Head of caudate nucleus (tissue), 42 donors: ENCODE measurements at regions not wholly inside any gene's neighbourhood (a gene's known extent, or its start where the extent isn't known, plus 50 kb on each side); places are given as distances from the start of the nearest gene placed in this dataset.
"Not testable (repeated sequence)": the region's sequence is repeated elsewhere in the genome, so short reads cannot be mapped to it uniquely, and the experiment has no call there.

Experiments
- DNase-seq, 42 donors: peaks; one replicate each; pipeline versions ENCODE4 v3.0.0 to v3.0.0-alpha.2; 2020 to 2021; ENCODE audit warnings: mixed read lengths in 7 of 42
- intact Hi-C: fragments of 100-400 bp; cut with DNase I; formaldehyde crosslinking; loops from one replicate; pipeline ENCODE4 v1.15.0; 2022

DNA sequence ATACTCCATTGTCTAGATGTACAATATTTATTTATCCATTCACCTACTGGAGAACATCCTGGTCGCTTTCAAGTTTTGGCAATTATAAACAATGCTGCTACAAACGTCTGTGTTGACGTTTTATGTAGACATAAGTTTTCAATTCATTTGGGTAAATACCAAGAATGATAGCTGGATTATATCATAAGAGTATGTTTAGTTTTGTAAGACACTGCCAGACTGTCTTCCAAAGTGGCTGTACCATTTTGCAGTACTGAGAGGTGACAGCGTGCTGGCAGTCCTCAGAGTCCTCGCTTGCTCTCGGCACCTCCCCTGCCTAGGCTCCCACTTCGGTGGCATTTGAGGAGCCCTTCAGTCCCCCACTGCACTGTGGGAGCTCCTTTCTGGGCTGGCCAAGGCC, 253.3 kb upstream of the INTU start:
- no peak for DNase-seq
- intact Hi-C loops: no loop called here

DNA sequence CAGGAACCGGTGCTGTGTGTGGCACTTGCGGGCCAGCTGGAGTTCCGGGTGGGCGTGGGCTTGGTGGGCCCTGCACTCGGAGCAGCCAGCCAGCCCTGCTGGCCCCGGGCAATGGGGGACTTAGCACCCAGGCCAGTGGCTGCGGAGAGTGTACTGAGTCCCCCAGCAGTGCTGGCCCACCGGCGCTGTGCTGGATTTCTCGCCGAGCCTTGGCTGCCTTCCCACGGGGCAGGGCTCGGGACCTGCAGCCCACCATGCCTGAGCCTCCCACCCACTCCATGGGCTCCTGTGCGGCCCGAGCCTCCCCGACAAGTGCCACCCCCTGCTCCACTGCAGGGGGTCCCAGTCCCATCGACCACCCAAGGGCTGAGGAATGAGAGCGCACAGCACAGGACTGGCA, 252.8 kb upstream of the INTU start:
- DNase-seq, intact Hi-C loops: not testable (repeated sequence)

DNA sequence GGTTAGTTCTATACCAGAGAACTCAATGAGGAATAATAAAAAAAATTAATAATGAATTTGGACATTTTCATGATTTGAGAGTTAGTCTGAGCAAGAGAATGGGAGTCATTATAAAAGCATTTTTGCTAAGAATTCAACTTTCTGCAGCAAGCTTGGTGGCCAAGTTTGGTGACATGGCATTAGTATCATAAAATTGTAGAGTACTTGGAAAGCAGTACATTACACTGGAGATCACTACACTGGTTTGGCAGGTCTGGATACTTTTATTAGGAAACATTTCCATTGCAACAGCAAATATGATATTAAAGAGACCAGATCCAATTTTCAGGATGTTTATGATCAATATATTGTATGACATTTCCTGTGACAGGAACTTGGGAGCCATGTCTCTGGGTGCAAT, 249.1 kb upstream of the INTU start:
- intact Hi-C loops: no loop called here
- no peak for DNase-seq

DNA sequence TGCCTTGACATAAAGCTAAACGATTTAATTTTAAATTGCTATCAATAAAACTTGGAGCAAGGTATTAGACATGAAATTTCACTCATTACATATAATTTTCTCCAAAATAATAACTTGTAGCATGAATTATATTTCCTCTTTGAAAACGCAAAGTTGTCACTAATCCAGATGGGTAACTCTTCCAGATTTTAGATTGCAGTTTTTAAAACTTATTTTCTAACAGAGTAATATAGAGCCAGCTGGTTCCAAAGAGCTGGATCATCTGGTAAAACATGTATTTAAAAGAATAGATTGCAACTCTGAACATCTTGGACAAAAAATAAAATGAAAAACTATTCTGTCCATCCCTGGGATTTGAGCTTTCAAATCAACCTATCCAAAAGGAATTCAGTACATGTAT, 238.2 kb upstream of the INTU start:
- no peak for DNase-seq
- intact Hi-C loops: no loop called here

DNA sequence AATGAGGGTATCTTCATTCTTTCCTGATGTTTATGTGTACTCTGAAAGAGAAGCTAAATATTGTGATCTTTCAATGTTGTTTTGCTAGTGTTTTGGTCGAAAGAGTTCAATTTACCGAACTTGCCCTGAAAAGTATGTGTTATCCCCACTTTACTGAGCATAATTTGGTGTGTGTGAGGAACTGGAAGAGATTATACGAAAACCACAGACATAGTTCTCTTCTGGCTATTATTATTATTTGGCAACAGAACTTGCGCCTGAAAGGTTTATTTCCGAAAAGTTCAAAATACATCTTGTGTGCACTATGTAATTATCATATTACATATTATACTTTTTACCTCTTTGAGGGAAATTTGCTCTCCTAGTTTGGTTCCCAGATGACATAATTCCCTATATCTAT, 232.5 kb upstream of the INTU start:
- no peak for DNase-seq
- intact Hi-C loops: no loop called here

DNA sequence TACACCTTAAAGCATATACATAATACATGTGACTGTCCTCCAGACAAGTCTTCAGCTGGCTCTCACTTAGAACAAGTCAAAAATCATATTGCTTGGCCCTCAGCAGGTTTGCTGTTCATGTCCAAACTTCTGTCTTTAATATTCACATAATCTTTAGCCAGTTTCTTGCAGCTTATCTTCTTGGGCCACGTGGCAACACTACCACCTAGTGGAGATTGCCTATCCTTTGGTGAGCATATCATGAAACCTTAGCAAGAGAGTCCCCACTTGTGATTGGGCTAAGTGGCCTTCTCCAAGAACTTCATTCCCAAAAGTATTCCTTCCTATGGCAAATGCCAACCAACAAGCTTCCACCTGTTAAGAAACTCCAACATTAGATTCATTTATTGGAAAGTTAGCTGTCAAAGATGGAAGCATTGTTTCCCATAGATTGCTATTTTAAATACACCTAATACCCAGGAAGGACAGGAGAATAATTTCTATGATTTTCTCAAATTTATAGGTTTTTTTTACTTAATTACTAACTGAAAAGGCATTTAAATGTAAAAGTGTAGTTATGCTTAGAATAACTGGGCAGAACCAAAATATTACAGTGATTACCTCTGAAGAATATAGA, 231.9 kb upstream of the INTU start:
- intact Hi-C loops: no loop called here
- peak in 21 of 42 donors; percentile 3 to 54 (median 16) for DNase-seq

DNA sequence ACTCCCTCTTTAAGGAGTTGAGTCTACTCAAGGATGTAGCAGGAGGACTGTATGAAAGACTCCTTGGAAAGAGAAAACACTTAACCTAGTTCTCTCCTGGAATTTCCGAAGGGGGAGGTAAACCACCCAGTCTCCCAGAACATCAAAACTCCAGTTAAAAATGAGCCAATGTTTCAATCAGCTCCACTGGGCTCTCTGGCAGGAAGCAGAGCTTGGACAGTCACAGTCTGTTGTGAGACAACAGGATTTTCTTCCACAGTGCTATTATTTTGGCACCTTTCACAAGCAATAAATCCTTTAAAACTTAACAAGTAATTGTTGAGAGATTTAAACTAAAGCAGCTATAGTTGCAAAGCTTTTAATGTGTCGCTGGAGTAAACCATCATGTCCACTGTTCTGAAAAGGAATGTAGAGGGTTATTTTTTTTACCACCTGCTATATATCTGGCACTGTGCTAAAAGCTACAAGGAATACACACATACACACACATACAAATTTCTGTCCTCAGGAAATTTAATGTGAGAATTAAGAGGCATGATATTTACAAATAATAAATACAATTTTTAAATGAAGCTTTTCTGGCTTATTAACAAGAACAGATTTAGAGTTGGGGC, 229.2 kb upstream of the INTU start:
- intact Hi-C loops: no loop called here
- no peak for DNase-seq

DNA sequence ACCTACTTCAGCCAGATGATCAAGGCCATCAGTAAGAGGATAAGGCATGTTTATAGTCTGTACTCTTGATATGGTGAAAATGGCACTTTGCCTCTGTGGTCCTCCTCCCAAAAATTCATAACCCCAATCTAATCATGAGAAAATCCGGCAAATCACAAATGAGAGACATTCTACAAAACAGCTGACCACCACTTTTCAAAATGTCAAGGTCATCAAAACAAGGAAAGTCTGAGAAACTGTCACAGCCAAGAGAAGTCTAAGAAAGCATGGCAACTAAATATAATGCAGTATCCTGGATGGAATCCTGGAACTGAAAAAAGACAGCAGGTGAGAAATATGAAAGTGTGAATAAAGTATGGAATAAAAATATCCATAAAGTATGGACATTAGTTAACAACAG, 226.6 kb upstream of the INTU start:
- DNase-seq: no peak

DNA sequence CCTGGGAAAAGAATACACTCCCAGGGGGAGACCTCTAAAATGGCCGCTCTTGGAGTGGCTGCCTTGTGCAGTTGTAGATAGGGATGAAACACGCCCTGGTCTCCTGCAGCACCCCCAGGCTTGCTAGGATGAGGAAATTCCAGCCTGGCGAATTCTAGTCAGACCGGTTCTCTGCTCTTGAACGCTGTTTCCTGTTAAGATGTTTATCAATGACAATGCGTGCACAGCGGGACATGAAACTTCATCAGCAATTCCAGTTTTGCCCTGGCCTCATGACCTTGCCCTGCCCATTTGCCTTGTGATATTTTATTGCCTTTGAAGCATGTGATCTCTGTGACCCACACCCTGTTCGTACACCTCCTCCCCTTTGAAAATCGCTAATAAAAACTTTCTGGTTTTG, 225.2 kb upstream of the INTU start:
- intact Hi-C loops, DNase-seq: not testable (repeated sequence)

More for the DNA sequence above, 226.6 kb upstream of the INTU start:
- intact Hi-C loops: no loop called here

DNA sequence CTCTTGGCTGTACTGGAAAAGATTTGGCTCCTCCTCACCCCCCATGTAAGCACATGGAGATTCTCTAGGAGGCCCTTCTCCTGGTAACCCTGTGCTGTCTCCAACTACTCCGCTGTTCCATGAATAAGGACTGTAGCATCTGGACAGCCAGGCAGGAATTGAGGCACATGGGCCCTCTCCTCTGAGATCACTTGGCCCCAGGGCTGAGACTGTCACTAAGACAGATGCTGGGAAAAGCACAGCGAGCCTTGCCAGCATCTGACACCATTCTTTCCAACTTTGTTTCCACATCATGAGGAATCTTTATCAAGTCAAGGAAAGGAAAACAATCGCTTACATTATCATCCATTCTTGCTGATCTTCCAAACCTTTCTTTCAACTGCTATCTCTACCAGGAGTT, 222.6 kb upstream of the INTU start:
- no peak for DNase-seq

DNA sequence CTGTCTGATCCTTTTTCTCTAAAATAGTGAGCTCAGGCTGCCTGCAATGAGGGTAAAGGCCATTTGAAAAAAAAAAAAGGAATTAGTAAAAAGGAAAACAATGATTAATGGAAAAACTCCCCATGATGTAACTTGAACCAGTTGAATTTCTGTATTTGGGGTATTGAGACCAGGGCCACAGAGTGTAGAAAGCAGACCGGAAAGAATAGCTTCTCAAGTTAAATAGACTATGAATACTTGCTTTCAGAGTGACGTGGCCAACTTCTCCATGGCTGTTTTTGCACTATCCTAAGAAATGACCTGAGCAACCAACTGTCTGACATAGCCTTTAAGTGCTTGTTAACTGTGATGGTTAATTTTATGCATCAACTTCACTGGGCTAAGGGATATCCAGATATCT, 222.1 kb upstream of the INTU start:
- no peak for DNase-seq
- intact Hi-C loops: no loop called here

More for the DNA sequence above, 222.6 kb upstream of the INTU start:
- intact Hi-C loops: no loop called here

DNA sequence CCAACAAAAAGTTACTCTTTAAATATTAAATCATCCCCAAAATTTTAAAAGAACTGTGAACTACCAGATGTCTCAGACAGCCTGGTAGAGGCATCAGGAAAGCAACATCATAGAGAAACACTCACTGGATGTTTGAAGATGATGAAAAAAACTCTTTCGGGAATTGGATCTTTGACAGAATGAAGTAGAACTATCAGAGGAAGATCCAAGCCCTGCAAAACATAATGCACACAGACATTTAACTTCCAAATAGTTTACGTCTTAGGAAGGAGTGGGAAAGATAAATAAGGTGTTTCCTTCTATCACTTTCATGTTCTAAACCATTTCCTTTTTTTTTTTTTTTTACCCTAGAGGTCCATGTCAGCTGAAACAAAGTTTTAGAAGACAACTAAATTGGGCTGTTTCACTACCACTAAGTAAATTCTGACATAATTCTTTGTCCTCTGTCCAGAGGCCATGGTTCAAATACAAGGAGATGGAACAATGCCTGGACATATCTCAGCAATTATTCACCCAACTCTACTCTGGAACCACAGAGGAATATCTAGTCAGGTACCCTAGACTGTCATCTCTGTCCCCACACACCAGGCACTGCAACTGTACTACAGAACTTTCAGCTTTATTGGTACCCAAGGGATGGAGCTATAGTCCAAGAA, 217.7 kb upstream of the INTU start:
- intact Hi-C loops: no loop called here
- DNase-seq: no peak

DNA sequence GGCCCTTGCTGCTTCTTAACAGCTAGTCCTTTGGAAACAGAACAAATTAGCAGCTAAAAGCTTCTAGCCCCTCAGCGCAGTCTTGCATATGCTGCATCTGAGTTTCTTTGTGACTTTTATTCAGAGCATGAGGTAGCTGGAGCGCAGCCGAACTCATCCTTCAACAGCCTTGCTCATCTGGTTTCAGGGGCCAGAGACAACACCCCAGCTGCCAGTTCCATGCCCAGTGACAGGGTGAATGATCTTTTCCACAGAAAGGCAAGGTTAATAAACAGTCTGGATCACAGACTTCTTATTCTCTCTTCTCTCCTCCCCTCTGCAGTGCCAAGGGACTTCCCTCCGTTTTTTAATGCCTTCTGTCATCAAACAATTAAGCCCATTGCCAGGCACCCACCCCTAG, 216.6 kb upstream of the INTU start:
- intact Hi-C loops: no loop called here
- no peak for DNase-seq

DNA sequence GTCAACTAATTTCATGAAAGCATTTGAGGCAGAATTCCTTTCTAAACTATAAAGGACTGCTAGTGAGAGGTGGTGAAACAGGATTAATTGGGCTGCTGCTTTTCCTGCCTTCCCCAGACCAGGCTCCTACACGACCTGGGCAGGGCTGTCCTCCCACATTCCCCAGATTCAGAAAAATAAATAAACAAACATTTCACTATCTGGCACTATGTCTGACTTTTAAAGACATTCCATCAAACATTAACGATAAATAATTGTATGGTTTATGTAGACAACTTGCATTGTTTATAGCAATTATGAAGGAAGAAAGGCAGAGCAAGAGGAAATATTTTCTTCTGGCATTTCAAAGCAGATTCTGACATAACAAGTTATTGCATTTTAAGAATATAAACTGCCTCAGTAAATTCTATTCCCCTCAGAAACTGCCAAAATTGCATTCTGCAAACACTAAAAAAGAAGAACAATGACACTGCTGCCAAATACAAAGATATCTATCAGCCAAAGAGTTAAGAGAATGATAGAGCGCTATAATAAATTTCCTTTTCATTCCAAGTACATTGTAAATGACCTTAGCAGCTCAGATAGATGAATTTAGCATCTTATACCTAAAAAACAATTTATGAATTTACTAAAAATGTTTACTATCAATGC, 214.7 kb upstream of the INTU start:
- DNase-seq: no peak
- intact Hi-C loops: no loop called here

DNA sequence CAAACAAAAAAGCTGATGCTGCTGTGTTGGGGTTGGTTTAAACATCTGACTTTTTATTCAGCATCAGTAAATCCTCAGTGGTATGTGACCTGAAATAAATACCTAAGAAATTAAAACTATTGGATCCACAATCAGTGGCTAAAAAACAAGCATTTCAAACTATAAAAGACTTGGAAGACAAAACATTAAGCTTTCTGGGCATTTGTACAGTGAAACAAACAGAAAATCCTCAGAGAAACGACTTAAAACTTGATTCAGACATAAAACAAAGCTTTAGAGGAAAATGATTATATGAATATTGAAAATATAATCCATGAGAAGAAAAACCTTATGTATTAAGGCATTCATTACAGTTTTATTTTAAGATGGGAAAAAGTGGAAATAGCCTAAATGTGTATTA, 213.3 kb upstream of the INTU start:
- DNase-seq: no peak
- intact Hi-C loops: no loop called here

DNA sequence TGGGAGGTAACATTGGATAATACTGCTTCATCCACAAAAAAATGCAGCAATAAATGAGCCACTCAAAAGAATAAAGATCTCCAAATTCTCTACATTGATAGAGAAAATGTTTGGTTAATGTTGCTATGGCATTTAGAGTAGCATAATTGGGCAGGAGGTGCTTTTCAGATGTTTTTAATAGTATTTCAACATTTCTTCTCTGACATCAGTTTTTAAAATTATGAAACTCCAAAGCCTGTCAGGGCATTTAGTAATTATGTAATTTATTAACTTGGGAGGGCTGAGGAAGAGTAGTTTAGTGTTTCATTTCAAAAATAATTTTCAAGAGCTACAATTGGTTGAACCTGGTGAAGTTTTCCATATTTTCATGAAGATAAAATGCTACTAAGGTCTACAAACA, 211.3 kb upstream of the INTU start:
- intact Hi-C loops: no loop called here
- DNase-seq: no peak

DNA sequence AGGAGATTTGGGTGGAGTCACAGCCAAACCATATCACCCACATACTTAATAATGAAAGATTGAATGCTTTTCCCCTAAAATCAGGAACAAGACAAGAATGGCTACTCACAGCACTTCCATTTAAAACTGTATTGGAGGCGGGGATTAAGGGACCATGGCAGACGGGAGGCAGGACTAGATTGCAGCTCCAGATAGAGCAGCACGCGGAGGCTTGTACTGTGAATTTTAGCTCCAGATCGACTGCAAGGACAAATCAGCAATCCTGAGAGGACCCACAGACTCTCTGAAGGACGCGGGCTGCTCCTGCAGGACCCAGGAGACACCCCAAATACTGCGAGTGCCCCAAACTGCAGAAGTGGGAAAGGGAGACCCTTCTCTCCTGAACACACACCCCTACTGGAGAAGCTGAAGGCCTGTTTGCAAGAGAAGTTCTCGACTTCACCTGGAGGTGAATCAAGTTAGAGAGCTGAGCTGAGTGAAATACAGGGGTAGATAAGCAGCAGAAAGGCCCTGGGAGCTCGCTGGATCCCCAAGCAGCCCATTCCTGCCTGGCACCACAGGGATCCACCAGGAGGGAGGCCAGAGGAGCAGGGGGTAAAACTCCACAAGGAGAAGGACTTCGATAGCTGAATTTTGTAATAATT, 207.4 kb upstream of the INTU start:
- intact Hi-C loops: no loop called here
- DNase-seq: no peak

DNA sequence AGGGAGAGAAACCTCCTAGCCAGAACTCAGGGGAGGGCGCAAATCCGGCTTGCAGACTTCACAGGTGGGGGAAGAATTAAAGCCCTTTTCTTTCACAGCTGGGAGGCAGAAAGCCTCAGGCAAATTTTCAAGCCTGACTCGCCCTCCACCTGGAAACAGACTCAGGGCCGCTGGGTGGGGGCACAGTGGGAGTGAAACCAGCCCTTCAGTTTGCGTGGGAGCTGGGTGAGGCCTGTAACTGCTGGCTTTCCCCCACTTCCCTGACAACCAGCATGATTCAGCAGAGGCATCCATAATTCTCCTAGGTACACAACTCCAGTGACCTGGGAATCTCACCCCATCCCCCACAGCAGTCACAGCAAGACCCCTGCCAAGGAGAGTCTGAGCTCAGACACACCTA, 206.9 kb upstream of the INTU start:
- intact Hi-C loops: no loop called here
- DNase-seq: no peak

DNA sequence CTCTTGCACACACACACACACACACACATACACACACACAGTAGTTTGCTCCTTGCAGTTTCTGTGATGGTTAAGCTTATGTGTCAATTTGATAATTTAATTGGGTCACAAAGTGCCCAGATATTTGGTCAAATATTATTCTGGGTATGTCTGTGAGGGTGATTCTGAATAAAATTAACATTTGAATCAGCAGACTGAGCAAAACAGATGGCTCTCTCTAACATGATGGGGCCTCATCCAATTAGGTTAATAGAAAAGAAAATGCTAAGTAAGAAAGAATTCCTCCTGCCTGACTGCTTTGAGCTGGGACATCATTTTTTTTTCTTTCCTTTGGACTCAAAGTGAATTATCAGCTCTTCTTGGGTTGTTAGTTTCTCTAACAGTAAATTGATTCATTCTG, 191.2 kb upstream of the INTU start:
- intact Hi-C loops: no loop called here
- no peak for DNase-seq

DNA sequence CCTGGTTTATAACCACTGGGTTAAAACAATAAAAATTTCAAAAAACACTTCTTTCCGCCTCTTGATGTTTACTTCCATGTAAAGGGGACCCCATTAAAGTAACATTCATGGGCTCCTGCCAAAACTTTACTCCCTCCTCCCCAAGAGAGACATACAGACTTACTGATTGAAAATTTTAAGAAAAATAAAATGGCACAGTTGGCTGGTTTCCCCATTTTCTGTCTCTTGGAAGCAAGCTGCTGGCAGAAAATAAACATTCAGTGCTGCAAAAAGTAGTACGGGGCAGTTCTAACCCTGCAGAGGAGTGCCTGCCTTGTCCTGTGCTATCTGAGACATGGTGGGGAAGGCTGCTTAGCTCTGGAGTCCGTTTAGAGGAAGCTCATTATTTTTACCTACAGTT, 187.3 kb upstream of the INTU start:
- intact Hi-C loops: no loop called here
- no peak for DNase-seq
